HG02852 (cell line): ENCODE measurements at regions not wholly inside any gene's neighbourhood (a gene's known extent, or its start where the extent isn't known, plus 50 kb on each side); places are given as distances from the start of the nearest gene placed in this dataset.
"Not testable (repeated sequence)": the region's sequence is repeated elsewhere in the genome, so short reads cannot be mapped to it uniquely, and the experiment has no call there.

Source experiments
- ATAC-seq: cut with Tn5 transposase; IDR thresholded peaks from one replicate; pipeline ENCODE4 v1.9.1; 2021; ENCODE audit warnings: mild to moderate bottlenecking, moderate library complexity; ENCODE audit not compliant: unreplicated experiment

GRCh38 chrX:12042615-12043014 lies 95.7 kb upstream of the FRMPD4 start:
- no peak for ATAC-seq

- no peak for ATAC-seq
Observed at GRCh38 chrX:12052109-12052508, 86.2 kb upstream of the FRMPD4 start.

GRCh38 chrX:12058087-12058486 lies 80.2 kb upstream of the FRMPD4 start:
- no peak for ATAC-seq

GRCh38 chrX:12060489-12061260 lies 77.6 kb upstream of the FRMPD4 start:
- ATAC-seq, result no peak

- no peak for ATAC-seq
Observed at GRCh38 chrX:12065251-12065650, 73.0 kb upstream of the FRMPD4 start.

- no peak for ATAC-seq
Observed at GRCh38 chrX:12076046-12076445, 62.2 kb upstream of the FRMPD4 start.

- peak; percentile 68 for ATAC-seq
Observed at GRCh38 chrX:12080265-12080664, 58.0 kb upstream of the FRMPD4 start.

GRCh38 chrX:12082959-12083358 lies 55.3 kb upstream of the FRMPD4 start:
- ATAC-seq, result not testable (repeated sequence)
